Uterus (tissue), 3 donors: ENCODE measurements at regions not wholly inside any gene's neighbourhood (a gene's known extent, or its start where the extent isn't known, plus 50 kb on each side); places are given as distances from the start of the nearest gene placed in this dataset.

ENCODE experiments used
- DNase-seq, 2 donors: peaks; one replicate each; pipeline ENCODE4 v3.0.0-alpha.2; 2019 to 2020
- H3K27ac ChIP-seq, 2 donors: fragments of 200-600 bp; sonication (generic); 1 replicate in 1 of 2; 2 replicates in 1 of 2; pipeline ENCODE4 v1.5.1; 2016 to 2018
- H3K27me3 ChIP-seq, 2 donors: fragments of 200-600 bp; sonication (generic); one replicate each; pipeline ENCODE4 v1.5.1; 2018 to 2019; ENCODE audit warnings: control low read depth in 1 of 2
- H3K36me3 ChIP-seq, 2 donors: fragments of 200-600 bp; sonication (generic); one replicate each; pipeline ENCODE4 v1.5.1; 2019; ENCODE audit warnings: control low read depth in 1 of 2
- H3K4me1 ChIP-seq, 2 donors: fragments of 200-600 bp; sonication (generic); one replicate each; pipeline ENCODE4 v1.5.1; 2018 to 2019; ENCODE audit warnings: control low read depth in 1 of 2
- H3K4me3 ChIP-seq, 2 donors: fragments of 200-600 bp; sonication (generic); 1 replicate in 1 of 2; 2 replicates in 1 of 2; pipeline ENCODE4 v1.5.1; 2018 to 2019; ENCODE audit warnings: mild to moderate bottlenecking in 1 of 2
- H3K9me3 ChIP-seq, 2 donors: fragments of 200-600 bp; sonication (generic); one replicate each; pipeline ENCODE4 v1.5.1; 2019; ENCODE audit warnings: control low read depth in 1 of 2
- POLR2A ChIP-seq, 2 donors: fragments of 450-650 bp; IDR thresholded peaks; one replicate each; pipeline ENCODE4 v1.6.1; 2016; ENCODE audit warnings: antibody characterized with exemption in 2 of 2, mild to moderate bottlenecking in 1 of 2, moderate library complexity in 1 of 2
- intact Hi-C: fragments of 100-400 bp; cut with DNase I; formaldehyde crosslinking; loops from one replicate; pipeline ENCODE4 v1.15.1; 2023; ENCODE audit warnings: low total_unique reads
- TF ChIP-seq, protein P1 (sequence below), 4 experiments: fragments of 200-600 bp in 2 of 4; fragments of 450-650 bp in 2 of 4; sonication (generic) in 2 of 4; IDR thresholded peaks; one replicate each; pipeline ENCODE4 v1.5.1; 2016 to 2019; ENCODE audit warnings: antibody characterized with exemption in 4 of 4, mild to moderate bottlenecking in 2 of 4, moderate library complexity in 1 of 4
- donor health status: DM: yes; HTN: yes; CAD: no.

DNA sequence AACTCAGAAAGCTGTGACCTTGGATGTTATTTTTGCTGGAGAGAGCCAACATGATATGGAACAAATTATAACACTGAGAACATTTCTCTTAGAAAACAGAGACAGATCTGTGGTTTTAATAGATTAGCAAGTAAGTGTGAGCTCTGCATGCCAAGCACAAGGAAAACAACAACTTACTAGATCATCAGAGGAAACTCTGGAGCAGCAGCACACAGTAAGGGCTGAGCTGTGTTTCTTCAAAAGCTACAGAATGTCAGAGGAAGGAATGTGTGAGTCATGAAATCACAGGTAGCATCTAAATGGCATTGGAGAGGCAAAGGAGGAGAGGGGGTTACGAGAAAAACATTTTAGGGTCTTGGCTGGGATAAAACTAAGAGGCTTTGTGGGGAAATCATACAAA, 283.4 kb upstream of the FZD8 start:
- Histone ChIP-seq H3K27me3 (no peaks in the 10 kb centered on the region), H3K27ac (no peak overlapping the region), H3K4me1 (no peaks in the 10 kb centered on the region), H3K4me3 (no peak overlapping the region), H3K9me3 (no peaks in the 10 kb centered on the region), H3K36me3 (no peaks in the 10 kb centered on the region)
- TF ChIP-seq, protein P1, sequence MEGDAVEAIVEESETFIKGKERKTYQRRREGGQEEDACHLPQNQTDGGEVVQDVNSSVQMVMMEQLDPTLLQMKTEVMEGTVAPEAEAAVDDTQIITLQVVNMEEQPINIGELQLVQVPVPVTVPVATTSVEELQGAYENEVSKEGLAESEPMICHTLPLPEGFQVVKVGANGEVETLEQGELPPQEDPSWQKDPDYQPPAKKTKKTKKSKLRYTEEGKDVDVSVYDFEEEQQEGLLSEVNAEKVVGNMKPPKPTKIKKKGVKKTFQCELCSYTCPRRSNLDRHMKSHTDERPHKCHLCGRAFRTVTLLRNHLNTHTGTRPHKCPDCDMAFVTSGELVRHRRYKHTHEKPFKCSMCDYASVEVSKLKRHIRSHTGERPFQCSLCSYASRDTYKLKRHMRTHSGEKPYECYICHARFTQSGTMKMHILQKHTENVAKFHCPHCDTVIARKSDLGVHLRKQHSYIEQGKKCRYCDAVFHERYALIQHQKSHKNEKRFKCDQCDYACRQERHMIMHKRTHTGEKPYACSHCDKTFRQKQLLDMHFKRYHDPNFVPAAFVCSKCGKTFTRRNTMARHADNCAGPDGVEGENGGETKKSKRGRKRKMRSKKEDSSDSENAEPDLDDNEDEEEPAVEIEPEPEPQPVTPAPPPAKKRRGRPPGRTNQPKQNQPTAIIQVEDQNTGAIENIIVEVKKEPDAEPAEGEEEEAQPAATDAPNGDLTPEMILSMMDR (IDR thresholded peaks at IDR 0.05): no peak
- TF ChIP-seq POLR2A (IDR thresholded peaks at IDR 0.05): no peak
- no peak for DNase-seq
- intact Hi-C loops: no loop called here

DNA sequence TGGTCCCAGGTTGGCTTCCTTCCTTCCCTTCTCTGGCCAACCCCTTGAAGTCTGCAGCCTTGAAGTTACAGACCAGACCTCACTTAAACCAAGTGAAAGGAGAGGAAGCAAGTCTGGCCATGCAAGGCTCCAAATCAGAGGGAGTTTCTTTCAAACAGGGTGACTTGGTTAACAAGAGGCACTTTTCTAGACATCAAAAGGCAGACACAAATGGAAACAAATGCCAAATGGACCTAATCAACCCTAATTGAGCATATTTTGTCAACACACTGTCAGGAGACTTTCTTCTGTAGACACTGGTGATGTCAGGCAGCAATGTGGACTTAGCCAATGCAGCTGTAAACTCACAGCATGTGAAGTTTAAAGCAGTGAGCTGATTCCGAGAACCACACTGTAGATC, 282.7 kb upstream of the FZD8 start:
- no peaks in the 10 kb centered on the region for H3K4me1 ChIP-seq
- H3K9me3 ChIP-seq: no peaks in the 10 kb centered on the region
- no peaks in the 10 kb centered on the region for H3K27me3 ChIP-seq
- no peaks in the 10 kb centered on the region for H3K36me3 ChIP-seq
- DNase-seq: no peak
- no peak overlapping the region for H3K4me3 ChIP-seq
- H3K27ac ChIP-seq: no peak overlapping the region
- intact Hi-C loops: no loop called here
- TF ChIP-seq, protein P1 (IDR thresholded peaks at IDR 0.05): no peak
- TF ChIP-seq POLR2A (IDR thresholded peaks at IDR 0.05): no peak

DNA sequence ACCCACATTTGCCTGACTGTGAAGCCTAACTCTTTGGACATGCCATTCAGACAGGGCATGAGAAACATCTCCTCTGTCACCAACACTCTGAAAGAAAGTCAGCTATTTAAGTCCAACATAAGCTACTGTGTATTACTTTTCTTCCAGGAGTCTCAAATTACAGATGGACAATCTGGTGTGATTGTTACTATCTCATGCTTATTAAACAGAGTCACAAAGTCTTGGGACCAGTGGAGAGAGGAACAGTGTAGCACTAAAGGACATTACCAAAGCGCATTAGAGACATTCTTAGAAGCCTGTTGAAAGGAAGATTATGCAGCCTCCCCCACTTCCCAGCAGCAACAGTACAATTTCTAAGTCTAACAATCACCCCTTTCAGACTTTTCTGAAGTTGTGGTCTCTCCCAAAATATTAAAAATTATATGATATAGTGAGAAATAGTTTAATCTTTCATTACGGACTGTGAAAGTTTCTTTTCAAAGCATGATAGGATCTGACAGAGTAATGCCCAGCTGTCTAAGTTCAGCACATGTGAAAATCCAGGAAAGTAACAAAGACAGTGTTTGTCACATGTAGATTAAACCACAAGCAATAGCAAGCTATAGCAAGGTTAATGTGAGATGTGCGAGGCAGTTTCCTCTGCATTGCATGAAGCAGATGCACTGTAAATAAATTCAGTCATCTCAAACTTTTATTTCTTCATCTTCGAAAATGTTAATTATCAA, 280.9 kb upstream of the FZD8 start:
- Histone ChIP-seq H3K36me3 (no peaks in the 10 kb centered on the region), H3K4me3 (no peak overlapping the region), H3K4me1 (no peaks in the 10 kb centered on the region), H3K27me3 (no peaks in the 10 kb centered on the region), H3K9me3 (no peaks in the 10 kb centered on the region), H3K27ac (no peak overlapping the region)
- DNase-seq: no peak
- TF ChIP-seq, protein P1 (IDR thresholded peaks at IDR 0.05): no peak
- TF ChIP-seq POLR2A (IDR thresholded peaks at IDR 0.05): no peak
- intact Hi-C loops: no loop called here

DNA sequence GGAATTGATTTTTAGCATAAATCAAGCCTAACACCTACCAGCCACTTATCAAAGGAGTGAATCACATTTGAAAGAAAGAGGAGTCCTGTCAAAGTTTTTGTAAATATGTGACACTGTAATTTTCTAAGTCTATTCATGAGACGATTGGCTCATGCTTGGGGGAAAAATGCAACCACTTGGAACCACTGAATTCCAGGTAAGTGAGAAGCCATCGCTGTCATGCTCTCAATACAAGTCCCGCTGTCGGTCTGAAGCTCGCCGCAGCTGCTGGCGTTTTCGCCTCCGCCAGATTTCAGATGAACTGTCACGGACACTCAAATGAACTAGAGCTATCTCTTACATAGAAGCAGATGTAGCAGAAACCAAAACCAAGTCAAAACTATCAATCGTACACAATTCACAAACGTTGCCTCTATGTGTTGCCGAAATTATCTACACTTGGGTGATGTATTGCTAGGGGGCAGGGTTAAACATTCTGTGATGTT, 279.8 kb upstream of the FZD8 start:
- Histone ChIP-seq H3K4me3 (no peak overlapping the region), H3K9me3 (no peaks in the 10 kb centered on the region), H3K27me3 (no peaks in the 10 kb centered on the region), H3K36me3 (no peaks in the 10 kb centered on the region), H3K4me1 (no peaks in the 10 kb centered on the region), H3K27ac (no peak overlapping the region)
- TF ChIP-seq, protein P1 (IDR thresholded peaks at IDR 0.05): no peak
- TF ChIP-seq POLR2A (IDR thresholded peaks at IDR 0.05): no peak
- intact Hi-C loops: no loop called here
- no peak for DNase-seq

DNA sequence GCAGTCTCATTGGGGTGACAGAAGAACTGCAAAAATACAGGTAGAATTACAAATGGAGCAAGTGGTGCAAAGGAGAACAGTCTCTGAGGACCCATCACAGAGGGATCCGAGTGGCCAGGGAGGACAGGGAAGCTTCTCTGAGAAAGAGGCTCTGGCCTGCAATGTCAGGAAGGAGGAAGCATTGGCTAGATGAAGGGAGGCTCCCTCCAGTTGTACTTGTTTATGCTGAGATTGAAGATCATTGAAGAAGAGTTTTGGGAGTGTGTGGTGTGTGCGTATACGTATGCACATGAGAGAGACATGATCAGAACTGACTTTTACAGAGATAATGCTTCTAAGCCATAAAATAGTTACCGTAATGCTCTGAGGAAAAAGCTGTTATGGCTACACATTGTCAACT, 274.7 kb upstream of the FZD8 start:
- intact Hi-C loops: no loop called here

More for the DNA sequence above, 274.7 kb upstream of the FZD8 start:
- Histone ChIP-seq H3K27me3 (no peaks in the 10 kb centered on the region), H3K4me3 (no peak overlapping the region), H3K27ac (no peak overlapping the region), H3K9me3 (no peaks in the 10 kb centered on the region), H3K4me1 (no peaks in the 10 kb centered on the region), H3K36me3 (no peaks in the 10 kb centered on the region)
- TF ChIP-seq POLR2A (IDR thresholded peaks at IDR 0.05): no peak
- TF ChIP-seq, protein P1 (IDR thresholded peaks at IDR 0.05): no peak
- no peak for DNase-seq
